Activated CD8-positive, alpha-beta T cell treated with anti-CD3 and anti-CD28 coated beads, Interleukin-2, amount 10 ng/mL, durations not matched to agents 7 days and 5 days (primary cell): ENCODE measurements at regions not wholly inside any gene's neighbourhood (a gene's known extent, or its start where the extent isn't known, plus 50 kb on each side); places are given as distances from the start of the nearest gene placed in this dataset.

Experiments used
- ATAC-seq: fragments of 150-1000 bp; cut with Tn5 transposase; one replicate; pipeline ENCODE4 v1.10.0; 2021; ENCODE audit warnings: moderate library complexity
- CTCF ChIA-PET: fragments of 350-600 bp; sonication (Branson Sonifier 250); formaldehyde crosslinking; loops from one replicate; lab custom pipeline; 2021; ENCODE audit warnings: antibody characterized with exemption; lab: Charles Lee
- POLR2A ChIA-PET: fragments of 350-600 bp; sonication (Branson Sonifier 250); formaldehyde crosslinking; loops from one replicate; lab custom pipeline; 2021; ENCODE audit warnings: antibody characterized with exemption; lab: Charles Lee
- DNase-seq: peaks from one replicate; pipeline ENCODE4 v3.0.0-alpha.2; 2020
- H3K27ac Mint-ChIP-seq: one replicate; pipeline ENCODE4 v1.8.0; 2021; ENCODE audit warnings: mild to moderate bottlenecking, mixed read lengths
- H3K27me3 Mint-ChIP-seq: one replicate; pipeline ENCODE4 v1.8.0; 2021; ENCODE audit warnings: low read depth, mixed read lengths
- H3K36me3 Mint-ChIP-seq: one replicate; pipeline ENCODE4 v1.8.0; 2021; ENCODE audit warnings: low read depth, mixed read lengths
- H3K4me1 Mint-ChIP-seq: one replicate; pipeline ENCODE4 v1.8.0; 2021; ENCODE audit warnings: low read depth, mixed read lengths
- H3K4me3 Mint-ChIP-seq: one replicate; pipeline ENCODE4 v1.8.0; 2021; ENCODE audit warnings: mild to moderate bottlenecking, mixed read lengths
- H3K9me3 Mint-ChIP-seq: one replicate; pipeline ENCODE4 v1.8.0; 2022; ENCODE audit warnings: mixed read lengths; ENCODE audit not compliant: insufficient read depth

DNA sequence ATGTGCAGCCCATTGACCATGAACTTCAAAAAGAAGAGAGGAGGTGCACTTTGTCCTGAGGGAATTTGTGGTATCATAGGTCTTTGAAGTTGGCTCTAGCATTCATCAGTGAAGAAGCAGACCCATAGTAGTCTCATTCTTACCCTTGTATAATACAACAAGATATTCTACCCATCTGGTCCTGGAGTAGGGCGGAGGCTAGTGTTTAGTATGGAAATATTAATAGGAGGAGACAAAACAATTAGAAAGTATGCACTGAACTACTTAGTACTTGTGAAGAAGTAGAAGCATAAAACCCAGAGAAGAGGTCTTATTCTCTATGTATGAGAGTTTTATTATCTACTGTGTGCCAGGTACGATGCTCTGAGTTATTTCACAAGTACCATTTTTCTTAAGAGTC is 189.0 kb downstream of the AASDH start:
- peaks cover 4% of the 10 kb centered on the region for H3K27me3 Mint-ChIP-seq
- CTCF ChIA-PET = no interaction called here
- DNase-seq = no peak
- H3K36me3 Mint-ChIP-seq = no peaks in the 10 kb centered on the region
- POLR2A ChIA-PET = no interaction called here
- H3K4me3 Mint-ChIP-seq = no peak overlapping the region
- no peak for ATAC-seq
- no peaks in the 10 kb centered on the region for H3K4me1 Mint-ChIP-seq
- no peak overlapping the region for H3K27ac Mint-ChIP-seq
- no peaks in the 10 kb centered on the region for H3K9me3 Mint-ChIP-seq

- Mint-ChIP-seq H3K4me1 (no peaks in the 10 kb centered on the region), H3K27me3 (peaks cover 4% of the 10 kb centered on the region), H3K9me3 (no peaks in the 10 kb centered on the region), H3K4me3 (no peak overlapping the region), H3K27ac (no peak overlapping the region), H3K36me3 (no peaks in the 10 kb centered on the region)
- ATAC-seq (no peak), DNase-seq (no peak)
- ChIA-PET POLR2A (no interaction called here), CTCF (no interaction called here)
These were observed 189.9 kb downstream of the AASDH start for GRCh38 chr4:56197387-56197786.

DNA sequence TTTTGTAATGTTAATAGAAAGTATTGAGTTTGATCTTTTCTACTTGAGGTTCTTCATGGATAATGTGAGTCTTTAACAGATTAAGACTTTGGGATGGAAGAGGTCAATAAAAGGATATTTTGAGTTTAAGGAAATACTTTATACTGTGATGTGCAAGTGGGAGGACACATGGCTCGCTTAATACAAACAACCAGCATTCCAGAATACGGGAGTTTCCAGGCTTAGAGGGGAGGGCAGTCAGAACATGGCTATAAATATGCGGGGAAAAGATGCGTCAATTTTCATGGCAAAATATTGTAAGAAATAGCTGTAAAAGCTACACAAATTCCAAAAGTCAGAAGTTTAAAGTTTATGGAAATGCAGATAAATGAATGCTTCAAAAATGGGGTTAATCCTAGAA is 192.3 kb downstream of the AASDH start:
- no peak for ATAC-seq
- H3K36me3 Mint-ChIP-seq = no peaks in the 10 kb centered on the region
- CTCF ChIA-PET = no interaction called here
- H3K4me1 Mint-ChIP-seq = no peaks in the 10 kb centered on the region
- H3K27me3 Mint-ChIP-seq = peaks cover 2% of the 10 kb centered on the region
- no peak overlapping the region for H3K27ac Mint-ChIP-seq
- H3K4me3 Mint-ChIP-seq = no peak overlapping the region
- no peaks in the 10 kb centered on the region for H3K9me3 Mint-ChIP-seq
- POLR2A ChIA-PET = no interaction called here
- no peak for DNase-seq

DNA sequence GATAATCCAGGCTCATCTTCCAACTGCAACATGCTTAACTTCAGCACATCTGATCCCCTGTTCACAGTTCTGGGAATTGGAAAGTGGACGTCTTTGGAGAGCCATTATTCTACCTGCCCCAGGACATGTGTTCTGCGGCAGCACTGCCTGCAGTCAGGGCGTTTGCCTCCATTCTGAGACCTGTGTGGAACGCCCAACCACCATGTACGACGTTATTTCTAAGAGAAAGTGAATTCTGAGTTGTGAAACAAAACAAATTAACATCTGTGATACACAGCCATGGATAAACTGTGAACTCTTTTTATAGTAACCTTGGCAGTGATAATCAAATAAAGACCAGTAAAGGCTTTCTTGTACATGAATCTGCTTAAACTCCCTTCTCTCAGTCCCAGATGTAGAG is 195.8 kb downstream of the AASDH start:
- ChIA-PET CTCF (no interaction called here), POLR2A (no interaction called here)
- no peaks in the 10 kb centered on the region for H3K27me3 Mint-ChIP-seq
- no peaks in the 10 kb centered on the region for H3K9me3 Mint-ChIP-seq
- H3K36me3 Mint-ChIP-seq = no peaks in the 10 kb centered on the region
- no peak for DNase-seq
- H3K4me3 Mint-ChIP-seq = no peak overlapping the region
- no peak overlapping the region for H3K27ac Mint-ChIP-seq
- H3K4me1 Mint-ChIP-seq = no peaks in the 10 kb centered on the region
- ATAC-seq = no peak

DNA sequence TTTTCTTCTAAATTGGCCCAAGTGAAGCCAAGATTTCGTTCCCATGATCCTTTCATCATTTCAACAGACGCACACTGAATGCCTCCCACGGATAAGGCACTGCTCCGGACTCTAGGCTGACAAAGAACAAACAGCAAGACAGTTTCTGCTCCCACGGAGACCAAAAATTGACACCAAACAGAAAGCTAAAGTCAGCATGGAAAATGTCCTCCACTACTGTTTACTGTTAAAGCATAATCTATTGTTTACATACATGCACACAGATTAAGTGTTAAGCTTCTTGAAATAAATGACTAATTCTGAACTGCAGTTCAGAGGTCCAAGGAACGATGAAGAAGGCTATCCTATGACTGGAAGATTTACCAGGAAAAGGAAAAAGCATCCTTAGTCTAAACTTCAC is 199.6 kb downstream of the AASDH start:
- ATAC-seq = no peak

DNA sequence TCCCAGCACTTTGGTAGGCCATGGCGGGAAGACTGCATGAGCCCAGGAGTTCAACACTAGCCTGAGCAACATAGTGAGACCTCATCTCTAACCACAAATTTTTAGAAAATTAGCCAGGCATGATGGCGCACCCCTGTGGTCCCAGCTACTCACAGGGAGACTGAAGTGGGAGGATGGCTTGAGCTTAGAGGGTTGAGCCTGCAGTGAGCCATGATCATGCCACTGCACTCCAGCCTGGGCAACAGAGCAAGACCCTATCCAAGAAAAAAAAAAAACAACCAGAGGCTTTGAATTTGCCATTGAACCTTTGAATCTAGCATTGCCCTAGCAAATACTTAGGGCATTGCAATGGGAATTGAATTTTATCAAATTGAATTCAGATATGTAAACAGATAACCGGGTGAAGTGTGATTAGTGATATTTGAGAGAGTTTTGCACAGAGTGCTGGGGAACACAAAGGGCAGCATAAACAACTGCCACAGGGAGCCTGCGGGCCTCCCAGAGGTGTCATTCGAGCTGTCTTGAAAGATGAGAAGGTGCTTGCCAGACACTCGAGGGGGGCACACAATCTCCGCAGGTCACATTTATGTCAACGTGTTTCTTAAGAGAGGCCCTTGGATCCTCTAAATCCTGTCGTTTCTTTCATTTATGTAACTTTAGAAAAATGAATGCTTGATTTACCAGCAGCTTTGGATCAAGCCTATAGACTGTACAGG is 200.3 kb downstream of the AASDH start:
- Mint-ChIP-seq H3K27ac (no peak overlapping the region), H3K27me3 (no peaks in the 10 kb centered on the region), H3K4me3 (no peak overlapping the region), H3K4me1 (no peaks in the 10 kb centered on the region), H3K36me3 (no peaks in the 10 kb centered on the region), H3K9me3 (no peaks in the 10 kb centered on the region)
- POLR2A ChIA-PET = no interaction called here
- no peak for DNase-seq
- no peak for ATAC-seq
- CTCF ChIA-PET = no interaction called here

More for the DNA sequence above, 199.6 kb downstream of the AASDH start:
- POLR2A ChIA-PET = no interaction called here
- H3K9me3 Mint-ChIP-seq = no peaks in the 10 kb centered on the region
- no peaks in the 10 kb centered on the region for H3K27me3 Mint-ChIP-seq
- no peak overlapping the region for H3K27ac Mint-ChIP-seq
- no peak overlapping the region for H3K4me3 Mint-ChIP-seq
- DNase-seq = no peak
- H3K4me1 Mint-ChIP-seq = no peaks in the 10 kb centered on the region
- CTCF ChIA-PET = no interaction called here
- H3K36me3 Mint-ChIP-seq = no peaks in the 10 kb centered on the region

DNA sequence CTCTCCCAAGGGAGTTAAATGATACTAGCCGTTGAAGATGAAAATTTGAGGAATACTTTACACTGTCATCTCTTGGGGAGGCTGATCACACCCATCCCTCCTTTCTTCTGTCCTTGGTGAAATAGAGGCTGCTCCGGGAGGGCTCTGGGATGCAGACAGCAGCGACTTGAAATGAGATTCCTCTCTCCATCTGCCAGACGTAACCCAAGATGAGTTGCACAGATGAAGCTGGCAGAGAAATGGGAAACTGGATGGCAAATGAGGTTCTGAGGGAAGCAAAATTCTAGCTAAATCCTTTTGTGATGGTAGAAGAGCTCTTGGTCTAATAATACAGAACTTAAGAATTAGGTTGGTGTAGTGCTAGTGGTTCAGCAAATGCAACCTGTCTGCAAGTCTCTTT is 201.4 kb downstream of the AASDH start:
- no peak overlapping the region for H3K27ac Mint-ChIP-seq
- CTCF ChIA-PET = interaction anchor here (1.3 kb wide), 1 partner anchor 116 kb away, joined by 3 read pairs; no protein-coding TSS in a partner anchor
- H3K27me3 Mint-ChIP-seq = no peaks in the 10 kb centered on the region
- ATAC-seq (no peak), DNase-seq (no peak)
- no peaks in the 10 kb centered on the region for H3K9me3 Mint-ChIP-seq
- POLR2A ChIA-PET = no interaction called here
- no peaks in the 10 kb centered on the region for H3K36me3 Mint-ChIP-seq
- no peak overlapping the region for H3K4me3 Mint-ChIP-seq
- H3K4me1 Mint-ChIP-seq = no peaks in the 10 kb centered on the region

- Mint-ChIP-seq H3K4me1 (no peaks in the 10 kb centered on the region), H3K27me3 (no peaks in the 10 kb centered on the region), H3K36me3 (no peaks in the 10 kb centered on the region), H3K9me3 (no peaks in the 10 kb centered on the region), H3K27ac (no peak overlapping the region), H3K4me3 (no peak overlapping the region)
- CTCF ChIA-PET = no interaction called here
- POLR2A ChIA-PET = no interaction called here
- DNase-seq = no peak
- ATAC-seq = no peak
These were observed 203.1 kb downstream of the AASDH start for GRCh38 chr4:56184214-56184613.

- CTCF ChIA-PET = no interaction called here
- no peaks in the 10 kb centered on the region for H3K4me1 Mint-ChIP-seq
- H3K9me3 Mint-ChIP-seq = no peaks in the 10 kb centered on the region
- ATAC-seq = no peak
- H3K27me3 Mint-ChIP-seq = no peaks in the 10 kb centered on the region
- no peak overlapping the region for H3K4me3 Mint-ChIP-seq
- POLR2A ChIA-PET = no interaction called here
- no peak overlapping the region for H3K27ac Mint-ChIP-seq
- H3K36me3 Mint-ChIP-seq = no peaks in the 10 kb centered on the region
- no peak for DNase-seq
These were observed 203.8 kb downstream of the AASDH start for GRCh38 chr4:56183344-56183959.

GRCh38 chr4:56182356-56182755 is 204.9 kb downstream of the AASDH start:
- no peak overlapping the region for H3K27ac Mint-ChIP-seq
- H3K4me3 Mint-ChIP-seq = no peak overlapping the region
- no peaks in the 10 kb centered on the region for H3K4me1 Mint-ChIP-seq
- H3K9me3 Mint-ChIP-seq = no peaks in the 10 kb centered on the region
- H3K36me3 Mint-ChIP-seq = no peaks in the 10 kb centered on the region
- ATAC-seq (no peak), DNase-seq (no peak)
- ChIA-PET POLR2A (no interaction called here), CTCF (no interaction called here)
- H3K27me3 Mint-ChIP-seq = no peaks in the 10 kb centered on the region

DNA sequence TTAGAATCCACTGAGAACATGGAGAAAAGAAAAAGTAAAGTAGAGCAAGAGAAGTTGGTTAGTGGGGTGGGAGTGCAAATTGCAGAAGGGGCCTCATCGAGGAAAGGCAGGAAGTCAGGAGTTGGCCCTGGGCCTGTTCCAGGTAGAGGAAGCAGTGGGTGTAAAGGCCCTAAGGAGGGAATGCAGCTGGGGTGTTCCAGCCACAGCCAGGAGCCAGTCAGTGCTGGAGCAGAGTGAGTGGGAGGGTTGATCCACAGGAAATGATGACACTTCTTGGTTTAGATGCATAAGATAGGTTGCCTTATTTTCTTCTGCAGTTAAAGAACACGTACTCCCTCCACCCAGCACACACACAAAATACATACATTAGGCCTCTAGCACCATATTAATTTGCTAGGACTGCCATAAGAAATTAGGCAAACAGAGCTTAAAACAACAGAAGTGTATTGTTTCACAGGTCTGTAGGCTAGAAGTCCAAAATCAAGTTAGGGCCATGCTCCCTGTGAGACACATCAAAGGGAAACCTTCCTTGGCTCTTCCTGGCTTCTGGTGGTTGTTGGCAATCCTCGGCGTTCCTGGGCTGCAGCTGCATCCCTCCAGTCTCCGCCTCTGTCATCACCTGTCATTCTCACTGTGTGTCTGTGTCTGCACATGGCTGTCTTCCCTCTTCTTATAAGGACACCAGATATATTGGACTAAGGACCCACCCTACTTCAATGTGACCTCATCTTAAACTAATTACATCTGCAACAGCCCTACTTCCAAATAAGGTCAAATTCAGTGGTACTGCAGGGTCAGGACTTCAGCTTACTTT is 205.9 kb downstream of the AASDH start:
- POLR2A ChIA-PET = no interaction called here
- no peak for ATAC-seq
- no peaks in the 10 kb centered on the region for H3K27me3 Mint-ChIP-seq
- no peaks in the 10 kb centered on the region for H3K9me3 Mint-ChIP-seq
- no peaks in the 10 kb centered on the region for H3K4me1 Mint-ChIP-seq
- DNase-seq = no peak
- H3K36me3 Mint-ChIP-seq = no peaks in the 10 kb centered on the region
- CTCF ChIA-PET = interaction anchor here (0.6 kb wide), 1 partner anchor 68 kb away, joined by 3 read pairs; no protein-coding TSS in a partner anchor
- no peak overlapping the region for H3K4me3 Mint-ChIP-seq
- H3K27ac Mint-ChIP-seq = no peak overlapping the region

GRCh38 chr4:56169061-56169460 is 218.2 kb downstream of the AASDH start:
- Mint-ChIP-seq H3K4me1 (no peaks in the 10 kb centered on the region), H3K9me3 (no peaks in the 10 kb centered on the region), H3K27ac (no peak overlapping the region), H3K36me3 (no peaks in the 10 kb centered on the region), H3K27me3 (peaks cover 7% of the 10 kb centered on the region), H3K4me3 (no peak overlapping the region)
- no peak for DNase-seq
- CTCF ChIA-PET = no interaction called here
- no peak for ATAC-seq
- POLR2A ChIA-PET = no interaction called here
